ENCODE measurements at regions not wholly inside any gene's neighbourhood (a gene's known extent, or its start where the extent isn't known, plus 50 kb on each side); places are given as distances from the start of the nearest gene placed in this dataset.
"Not testable (repeated sequence)": the region's sequence is repeated elsewhere in the genome, so short reads cannot be mapped to it uniquely, and the experiment has no call there.

- ATAC-seq (no peak), DNase-seq (no peak)
- intact Hi-C loops (cut with micrococcal nuclease): no loop called here
Measured at GRCh38 chr4:104344342-104344980, 150.2 kb downstream of the CXXC4 start.

GRCh38 chr4:104334410-104334809 is 160.3 kb downstream of the CXXC4 start:
- intact Hi-C loops (cut with micrococcal nuclease): no loop called here
- ATAC-seq (no peak), DNase-seq (no peak)

GRCh38 chr4:104330125-104330905 is 164.4 kb downstream of the CXXC4 start:
- DNase-seq: no peak
- no peak for ATAC-seq
- intact Hi-C loops (cut with micrococcal nuclease): no loop called here

- ATAC-seq; DNase-seq; intact Hi-C loops (cut with micrococcal nuclease): not testable (repeated sequence)
Measured at GRCh38 chr4:104326991-104327694, 167.6 kb downstream of the CXXC4 start.

- ATAC-seq (no peak), DNase-seq (no peak)
- intact Hi-C loops (cut with micrococcal nuclease): no loop called here
Measured at GRCh38 chr4:104302731-104303130, 192.0 kb downstream of the CXXC4 start.

- no peak for ATAC-seq
Measured at GRCh38 chr4:104294811-104295210, 199.9 kb downstream of the CXXC4 start.

GRCh38 chr4:104286867-104287266 is 207.8 kb downstream of the CXXC4 start:
- DNase-seq (no peak), ATAC-seq (no peak)
- intact Hi-C loops (cut with micrococcal nuclease): no loop called here

More at GRCh38 chr4:104294811-104295210, 199.9 kb downstream of the CXXC4 start:
- intact Hi-C loops (cut with micrococcal nuclease): no loop called here
- DNase-seq: no peak

GRCh38 chr4:104283303-104283702 is 211.4 kb downstream of the CXXC4 start:
- no peak for DNase-seq
- no peak for ATAC-seq
- intact Hi-C loops (cut with micrococcal nuclease): no loop called here

GRCh38 chr4:104279744-104280143 is 214.9 kb downstream of the CXXC4 start:
- intact Hi-C loops (cut with micrococcal nuclease): no loop called here
- no peak for ATAC-seq

GRCh38 chr4:104272966-104273365 is 221.7 kb downstream of the CXXC4 start:
- intact Hi-C loops (cut with micrococcal nuclease): no loop called here
- no peak for DNase-seq
- ATAC-seq: no peak

More at GRCh38 chr4:104279744-104280143, 214.9 kb downstream of the CXXC4 start:
- no peak for DNase-seq

- DNase-seq; intact Hi-C loops (cut with micrococcal nuclease); ATAC-seq: not testable (repeated sequence)
Measured at GRCh38 chr4:104269603-104270002, 225.1 kb downstream of the CXXC4 start.

- intact Hi-C loops (cut with micrococcal nuclease): no loop called here
- DNase-seq (no peak), ATAC-seq (no peak)
Measured at GRCh38 chr4:104263100-104263499, 231.6 kb downstream of the CXXC4 start.

- DNase-seq (no peak), ATAC-seq (no peak)
- intact Hi-C loops (cut with micrococcal nuclease): no loop called here
Measured at GRCh38 chr4:104262678-104263077, 232.0 kb downstream of the CXXC4 start.

GRCh38 chr4:104248726-104249125 is 246.0 kb downstream of the CXXC4 start:
- DNase-seq (no peak), ATAC-seq (no peak)
- intact Hi-C loops (cut with micrococcal nuclease): no loop called here

GRCh38 chr4:104235967-104236366 is 258.7 kb downstream of the CXXC4 start:
- DNase-seq (no peak), ATAC-seq (no peak)
- intact Hi-C loops (cut with micrococcal nuclease): no loop called here

- intact Hi-C loops (cut with micrococcal nuclease): no loop called here
- ATAC-seq: no peak
Measured at GRCh38 chr4:104217526-104217925, 277.2 kb downstream of the CXXC4 start.

GRCh38 chr4:104211657-104212056 is 283.0 kb downstream of the CXXC4 start:
- no peak for ATAC-seq
- no peak for DNase-seq
- intact Hi-C loops (cut with micrococcal nuclease): no loop called here

More at GRCh38 chr4:104217526-104217925, 277.2 kb downstream of the CXXC4 start:
- DNase-seq: no peak

- intact Hi-C loops (cut with micrococcal nuclease): no loop called here
- DNase-seq (no peak), ATAC-seq (no peak)
Measured at GRCh38 chr4:104210420-104210819, 284.3 kb downstream of the CXXC4 start.

GRCh38 chr4:104206784-104207183 is 287.9 kb downstream of the CXXC4 start:
- intact Hi-C loops (cut with micrococcal nuclease): no loop called here
- ATAC-seq (no peak), DNase-seq (no peak)

GRCh38 chr4:104205116-104205515 is 289.6 kb downstream of the CXXC4 start:
- ATAC-seq (no peak), DNase-seq (no peak)
- intact Hi-C loops (cut with micrococcal nuclease): no loop called here
